HG03565 (cell line): ENCODE measurements at regions not wholly inside any gene's neighbourhood (a gene's known extent, or its start where the extent isn't known, plus 50 kb on each side); places are given as distances from the start of the nearest gene placed in this dataset.

Source experiments
- ATAC-seq: cut with Tn5 transposase; IDR thresholded peaks from one replicate; pipeline ENCODE4 v1.9.1; 2021; ENCODE audit warnings: mild to moderate bottlenecking, moderate library complexity; ENCODE audit not compliant: unreplicated experiment

DNA sequence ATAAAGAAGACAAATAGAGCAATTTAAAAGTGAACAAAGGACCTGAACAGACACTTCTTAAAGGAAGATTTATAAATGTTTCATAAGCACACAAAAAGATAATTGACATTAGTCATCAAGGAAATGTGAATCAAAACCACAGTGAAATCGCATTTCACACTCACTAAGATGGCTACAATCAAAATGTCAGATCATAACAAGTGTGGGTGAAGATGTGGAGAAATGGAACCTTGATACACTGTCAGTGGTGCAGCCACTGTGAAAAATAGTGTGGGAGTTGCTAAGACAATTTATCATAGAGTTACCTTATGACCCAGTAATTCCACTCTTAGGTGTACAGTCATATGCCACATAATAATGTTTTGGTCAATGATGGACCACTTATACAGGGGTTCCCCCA is 54.5 kb upstream of the HTR4 start:
- no peak for ATAC-seq

DNA sequence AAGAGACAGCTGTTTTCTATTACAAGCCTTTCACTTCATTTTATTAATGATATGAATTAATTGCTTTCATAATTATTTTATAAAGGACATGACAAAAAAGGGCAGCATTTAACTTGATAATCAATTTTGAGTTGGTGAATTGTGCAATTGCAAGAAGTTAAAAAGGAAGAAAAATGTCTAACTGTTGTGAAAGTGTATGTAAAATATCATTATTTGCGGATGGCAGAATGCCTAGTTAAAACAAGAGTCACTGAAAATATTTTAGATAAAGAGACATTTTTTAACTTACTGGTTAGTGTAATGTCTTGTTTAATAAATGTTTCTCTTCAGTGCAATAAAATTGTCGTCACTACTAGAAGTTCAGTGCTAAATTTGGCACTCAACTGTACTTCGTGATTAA is 57.6 kb upstream of the HTR4 start:
- ATAC-seq: no peak

DNA sequence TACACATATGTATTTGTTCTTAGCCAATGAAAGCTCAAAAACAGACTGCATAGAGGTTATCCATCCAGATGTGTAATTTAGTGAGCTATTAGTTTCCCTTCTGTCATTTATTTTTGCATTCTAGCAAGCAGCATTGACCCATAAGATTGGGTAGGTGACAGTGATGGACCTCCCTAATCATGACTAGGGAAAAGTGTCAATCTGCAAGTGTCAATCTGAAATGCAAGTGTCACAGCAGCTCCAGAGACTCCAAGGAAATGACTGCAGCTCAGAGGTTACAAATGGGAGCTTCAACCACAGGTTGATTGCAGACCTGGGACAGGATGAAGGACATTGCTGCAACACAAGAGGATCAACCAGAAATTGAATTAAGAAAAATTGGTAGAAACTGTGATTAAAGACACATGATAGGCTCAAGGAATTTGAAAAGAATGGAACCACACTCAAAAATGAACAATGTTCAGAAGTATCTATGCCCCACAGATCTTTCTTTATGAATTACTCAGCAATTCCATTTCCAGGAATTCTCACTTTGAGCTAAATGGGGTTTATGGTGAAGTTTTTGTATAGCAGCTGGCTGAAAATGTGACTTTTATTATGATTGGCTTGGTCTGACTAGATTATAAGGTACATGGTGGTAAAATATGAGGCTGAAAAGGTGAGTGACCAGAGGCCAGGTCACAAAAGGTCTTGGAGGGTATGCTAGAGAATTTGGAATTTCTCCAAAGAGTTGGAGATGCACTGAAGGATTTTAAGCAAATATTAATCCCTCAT is 59.6 kb upstream of the HTR4 start:
- no peak for ATAC-seq

DNA sequence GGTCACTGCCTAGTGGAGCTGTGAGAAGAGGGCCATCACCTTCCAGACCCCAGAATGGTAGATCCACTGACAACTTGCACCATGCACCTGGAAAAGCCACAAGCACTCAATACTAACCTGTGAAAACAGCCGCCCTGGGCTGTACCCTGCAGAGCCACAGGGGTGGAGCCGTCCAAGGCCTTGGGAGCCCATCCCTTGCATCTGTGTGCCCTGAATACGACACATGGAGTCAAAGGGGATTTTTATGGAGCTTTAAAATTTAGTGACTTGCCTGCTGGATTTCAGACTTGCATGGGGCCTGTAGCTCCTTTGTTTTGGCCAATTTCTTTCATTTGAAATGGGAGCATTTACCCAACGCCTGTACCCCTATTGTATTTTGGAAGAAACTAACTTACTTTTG is 62.4 kb upstream of the HTR4 start:
- no peak for ATAC-seq

DNA sequence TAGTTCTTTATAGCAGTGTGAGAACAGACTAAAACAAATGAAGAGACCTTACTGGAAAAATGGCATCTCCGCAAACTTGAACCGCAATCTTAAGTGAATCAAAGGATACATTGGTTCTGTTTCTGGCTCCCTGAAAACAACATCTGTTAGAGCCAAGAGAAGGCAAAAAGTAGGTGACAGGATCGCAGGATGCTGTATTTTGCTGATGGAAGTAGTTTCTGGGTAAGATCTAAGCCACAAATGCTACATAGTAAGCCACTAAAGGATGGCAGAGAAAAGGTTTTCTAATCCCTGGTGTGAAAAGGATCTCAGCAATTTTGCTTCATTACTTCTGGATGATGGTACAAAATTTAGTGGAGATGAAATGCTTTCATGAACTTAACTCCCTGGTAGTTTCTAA is 63.3 kb upstream of the HTR4 start:
- no peak for ATAC-seq

DNA sequence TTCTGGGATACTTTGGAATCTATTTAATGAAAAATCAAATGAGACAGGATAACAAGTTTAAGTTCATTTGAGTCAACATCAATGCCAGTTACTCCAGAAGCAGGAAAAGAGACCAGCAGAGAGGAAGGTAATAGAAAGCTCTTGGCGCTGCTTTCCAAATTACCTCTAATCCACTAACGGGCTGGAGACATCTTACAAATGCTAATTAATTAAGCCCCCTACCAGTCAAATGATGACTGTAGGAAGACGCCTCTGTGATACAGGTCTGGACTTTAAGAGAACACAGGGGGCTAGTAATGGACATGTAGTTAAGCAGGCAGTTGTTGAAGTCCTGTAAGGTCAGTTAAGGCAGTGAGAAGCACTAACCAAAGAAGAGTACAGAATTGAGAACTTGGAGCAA is 65.3 kb upstream of the HTR4 start:
- no peak for ATAC-seq

DNA sequence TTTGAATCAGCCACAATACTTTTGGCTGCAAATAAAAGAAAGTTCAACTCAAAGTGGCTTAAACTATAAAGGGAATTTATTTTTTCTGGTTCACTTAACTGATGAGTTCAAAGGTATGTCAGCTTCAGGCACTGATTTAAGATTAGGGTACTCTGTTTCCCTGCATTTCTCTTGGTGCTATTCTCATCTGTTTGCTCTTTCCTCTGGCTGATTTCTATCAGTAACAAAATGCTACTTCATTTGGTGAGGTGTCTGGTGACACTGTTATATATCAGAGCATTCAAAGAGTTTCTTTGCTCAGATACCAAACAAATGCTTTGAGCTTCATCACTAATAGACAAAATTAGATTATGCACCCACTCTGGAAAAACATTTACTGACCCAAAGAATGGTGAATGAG is 65.9 kb upstream of the HTR4 start:
- ATAC-seq: no peak

DNA sequence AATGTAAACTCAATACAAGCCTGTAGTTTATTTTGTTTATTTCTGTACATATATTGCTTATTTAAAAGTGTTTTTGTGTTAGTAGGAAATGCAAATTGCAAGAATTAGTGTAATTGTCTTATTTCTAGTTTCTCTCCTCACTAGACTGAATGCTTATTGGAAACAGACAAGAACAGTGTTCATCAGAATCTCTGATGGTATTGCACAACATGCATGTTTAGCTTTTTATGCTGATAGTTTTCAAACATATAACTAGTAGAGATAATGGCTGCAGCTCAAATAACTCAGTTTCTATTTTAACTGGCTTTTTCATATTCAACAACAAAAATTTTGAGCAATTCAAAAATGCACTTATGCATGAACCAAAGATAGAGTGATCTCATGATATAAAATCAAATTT is 68.8 kb upstream of the HTR4 start:
- ATAC-seq: no peak

DNA sequence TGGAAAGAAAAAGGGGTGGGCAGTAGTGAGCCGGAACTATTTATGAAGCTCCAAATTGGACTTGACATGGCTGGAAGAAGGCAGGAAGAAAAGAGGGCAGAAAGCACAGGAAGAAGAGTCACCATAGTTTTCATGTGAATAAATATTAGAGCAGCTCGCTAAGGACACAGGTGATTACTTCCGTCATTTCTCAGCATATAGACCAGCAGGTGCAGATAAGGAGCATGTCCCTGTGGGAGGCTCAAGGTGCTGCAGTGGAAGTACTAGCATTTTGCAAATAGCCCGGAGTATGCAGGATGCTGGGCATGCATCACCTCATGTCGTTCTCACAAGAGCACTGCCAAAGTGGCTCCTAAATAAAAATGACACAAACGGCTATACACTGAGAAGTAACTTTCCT is 71.3 kb upstream of the HTR4 start:
- no peak for ATAC-seq

DNA sequence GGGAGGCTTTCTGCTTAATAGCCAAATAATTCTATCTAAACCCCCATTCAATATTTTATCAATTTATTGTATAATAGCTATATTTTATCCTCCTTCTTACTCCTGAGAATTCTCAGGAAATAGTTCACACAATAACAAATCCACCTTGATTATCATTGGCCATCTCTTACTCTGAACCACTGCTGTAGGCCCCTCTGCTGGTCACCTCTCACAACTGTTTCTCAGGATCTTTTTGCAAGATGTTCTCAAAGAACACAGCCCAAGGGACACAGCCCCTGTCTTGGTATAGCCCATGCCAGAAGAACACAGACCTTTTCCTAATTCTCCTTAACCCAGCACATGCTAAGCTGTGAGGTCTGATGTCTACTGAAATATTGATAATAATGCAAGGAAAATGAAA is 74.9 kb upstream of the HTR4 start:
- ATAC-seq: no peak

DNA sequence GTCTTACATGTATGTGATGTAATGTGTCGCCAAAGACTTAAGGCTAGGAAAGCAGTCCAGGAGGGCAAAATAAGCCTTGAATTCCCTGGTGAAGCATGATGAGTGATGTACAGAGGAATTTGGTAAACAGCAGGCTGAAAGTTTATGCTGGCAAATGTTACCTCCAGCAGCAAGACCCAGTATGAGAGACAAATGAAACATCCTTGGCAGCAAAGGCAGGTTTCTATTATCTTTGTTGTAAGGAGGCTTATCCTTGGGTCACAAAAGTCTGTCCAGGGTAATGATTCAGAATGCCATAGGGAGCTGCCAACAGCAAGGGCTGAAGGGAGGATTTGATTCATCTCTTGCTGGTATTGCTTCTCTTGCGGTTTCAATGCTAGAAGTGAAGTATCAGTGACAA is 75.9 kb upstream of the HTR4 start:
- ATAC-seq: no peak

DNA sequence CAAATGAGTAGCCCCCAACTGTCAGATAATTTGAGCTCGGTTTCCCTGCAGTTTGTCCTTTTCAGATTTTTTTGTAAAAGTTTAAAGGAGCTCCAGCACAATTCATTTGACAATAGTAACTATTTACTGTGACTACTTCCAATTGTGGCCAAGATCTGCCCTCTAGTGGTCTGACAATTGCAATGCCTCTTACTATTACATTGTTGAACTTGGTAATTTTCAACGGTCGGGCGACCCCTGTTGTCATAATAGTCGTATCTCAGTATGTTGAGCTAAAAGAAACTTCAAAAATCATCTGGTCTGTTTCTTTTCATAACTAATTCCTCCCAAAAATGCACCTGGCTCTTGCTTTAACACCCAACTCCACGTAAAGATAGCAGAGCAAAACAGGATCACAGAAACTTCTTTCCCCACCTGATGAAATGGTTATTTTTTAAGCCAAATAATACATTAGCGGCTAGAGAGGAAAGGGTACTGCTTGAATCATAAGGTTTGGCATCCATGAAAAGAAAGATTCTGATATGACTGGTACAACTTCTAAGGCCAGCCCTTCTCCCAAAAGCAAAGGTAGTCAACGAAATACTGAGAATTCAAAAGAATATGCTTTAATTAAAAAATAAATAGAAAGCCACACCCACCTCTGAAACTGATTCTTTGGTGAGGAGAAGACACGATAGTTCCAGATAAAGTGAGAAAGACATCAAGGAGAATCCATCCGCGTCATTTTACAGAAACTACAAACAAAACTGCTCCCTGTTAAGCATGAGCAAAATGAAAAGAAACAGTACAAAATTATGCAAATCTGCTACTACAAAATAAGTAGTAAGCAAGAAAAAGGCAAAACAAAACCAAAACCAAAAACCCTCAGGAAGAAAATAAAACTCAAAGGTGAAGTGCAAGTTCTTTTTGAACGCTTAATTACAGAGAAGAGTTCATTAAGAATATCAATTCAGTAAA is 76.9 kb upstream of the HTR4 start:
- peak; percentile 92 for ATAC-seq

DNA sequence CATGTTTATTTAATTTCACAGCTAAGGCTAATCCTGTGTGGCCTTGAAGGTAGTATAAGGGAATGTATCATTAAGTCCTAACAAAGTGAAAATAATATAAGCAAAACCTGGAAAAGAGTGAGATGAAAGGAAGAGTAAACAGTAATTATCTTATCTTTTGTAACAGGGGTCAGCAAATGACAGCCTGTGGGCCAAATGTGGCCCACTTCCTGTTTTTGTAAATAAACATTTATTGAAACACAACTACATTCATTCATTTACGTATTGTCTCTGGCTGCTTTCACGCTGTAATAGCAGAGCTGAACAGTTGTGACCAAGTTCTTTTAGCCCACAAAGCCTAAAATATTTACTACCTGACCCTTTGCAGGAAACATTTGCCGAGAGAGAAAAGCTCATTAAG is 78.4 kb upstream of the HTR4 start:
- no peak for ATAC-seq

DNA sequence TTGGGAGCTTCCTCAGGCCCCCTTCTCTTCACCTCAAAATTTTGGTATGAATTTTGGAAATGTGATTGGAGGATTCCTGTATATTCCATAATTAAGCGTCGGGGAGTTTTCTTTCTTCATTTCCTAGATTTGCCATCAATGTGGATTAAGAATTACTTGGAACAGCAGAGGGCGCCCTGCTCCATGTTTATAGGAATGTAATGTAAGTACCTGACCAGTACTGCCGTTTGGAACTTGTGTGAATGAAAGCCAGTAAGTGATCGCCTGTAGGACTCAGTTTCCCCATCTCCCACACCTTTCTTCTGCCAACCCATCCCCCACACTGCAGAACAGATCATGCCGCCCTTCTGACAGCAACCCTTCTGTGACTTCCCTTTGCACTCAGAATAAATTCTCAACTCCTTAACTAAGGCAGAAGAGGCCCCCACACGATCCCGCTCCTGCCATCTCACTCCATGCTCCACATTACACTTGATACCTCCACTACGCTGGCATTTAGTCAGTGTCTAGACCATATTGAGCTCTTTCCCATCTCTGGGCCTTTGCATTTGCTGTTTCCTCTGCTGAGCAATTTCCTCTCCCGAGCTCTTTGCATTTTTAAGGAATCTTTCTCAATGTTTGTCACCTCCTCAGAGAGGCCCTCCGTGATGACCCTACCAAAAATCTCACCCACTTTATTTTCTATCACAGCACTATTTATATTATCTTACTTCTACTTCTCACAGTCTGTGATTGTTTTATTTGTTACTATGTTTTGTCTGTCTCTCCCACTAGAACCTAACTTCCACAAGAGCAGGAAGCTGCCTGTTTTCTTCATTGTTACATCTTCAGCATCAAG is 79.5 kb upstream of the HTR4 start:
- no peak for ATAC-seq

DNA sequence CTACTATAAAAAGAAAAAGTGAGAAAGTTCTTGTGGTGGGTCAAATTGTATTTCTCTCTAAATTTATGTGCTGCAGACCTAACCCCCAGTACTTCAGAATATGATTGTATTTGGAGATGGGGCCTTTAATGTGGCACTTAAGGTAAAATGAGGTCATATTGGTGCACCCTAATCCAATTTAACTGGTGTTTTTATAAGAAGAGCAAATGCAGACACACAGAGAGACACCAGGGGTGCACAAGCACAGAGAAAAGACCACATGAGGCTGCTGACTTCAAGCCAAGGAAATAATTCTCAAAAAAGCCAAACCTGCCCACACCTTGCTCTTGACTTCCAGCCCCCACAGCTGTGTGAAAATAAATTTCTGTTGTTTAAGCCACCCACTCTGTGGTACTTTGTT is 80.2 kb upstream of the HTR4 start:
- ATAC-seq: no peak

DNA sequence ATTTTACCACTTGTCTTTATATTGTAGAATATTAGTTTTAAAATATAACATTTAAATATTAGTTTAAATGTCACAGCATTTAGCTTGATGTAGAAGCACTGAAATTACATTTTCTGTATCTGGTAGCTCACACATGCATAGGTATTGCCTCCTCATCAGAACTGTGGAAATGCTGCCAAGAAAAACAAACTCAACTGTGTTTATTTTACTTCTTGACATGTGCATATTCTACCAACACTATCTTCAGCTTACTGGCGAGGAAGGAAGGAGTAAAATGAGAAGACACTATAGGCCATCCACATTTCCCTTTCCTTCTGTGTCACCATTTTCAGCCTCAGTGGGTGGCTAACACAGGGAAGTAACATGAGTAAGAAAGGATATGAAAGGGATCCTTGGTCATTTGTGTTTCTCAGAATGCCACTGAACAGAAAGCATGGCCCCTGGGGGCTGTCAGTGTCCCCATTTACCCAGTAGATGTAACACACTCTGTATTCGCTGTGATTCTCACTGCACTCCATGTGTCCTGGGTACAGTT is 81.0 kb upstream of the HTR4 start:
- ATAC-seq: no peak

DNA sequence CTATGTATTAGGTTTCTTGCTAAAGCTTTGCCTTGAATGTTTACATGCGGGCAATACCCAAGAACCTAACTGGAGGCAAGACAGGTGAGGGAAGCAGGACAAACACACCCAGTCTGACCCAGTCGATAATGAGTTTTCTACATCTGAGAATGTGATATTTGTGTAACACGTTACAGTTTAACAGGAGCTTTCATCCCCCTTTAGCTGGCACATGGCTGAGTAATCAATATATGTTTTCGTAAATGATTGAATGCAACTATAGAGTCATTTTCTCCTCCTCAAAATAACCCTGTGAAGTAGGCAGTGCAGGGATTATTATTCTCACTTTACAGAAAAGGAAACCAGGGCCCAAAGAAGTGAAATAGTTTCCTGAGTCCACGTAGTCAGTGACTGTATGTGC is 84.7 kb upstream of the HTR4 start:
- ATAC-seq: no peak

DNA sequence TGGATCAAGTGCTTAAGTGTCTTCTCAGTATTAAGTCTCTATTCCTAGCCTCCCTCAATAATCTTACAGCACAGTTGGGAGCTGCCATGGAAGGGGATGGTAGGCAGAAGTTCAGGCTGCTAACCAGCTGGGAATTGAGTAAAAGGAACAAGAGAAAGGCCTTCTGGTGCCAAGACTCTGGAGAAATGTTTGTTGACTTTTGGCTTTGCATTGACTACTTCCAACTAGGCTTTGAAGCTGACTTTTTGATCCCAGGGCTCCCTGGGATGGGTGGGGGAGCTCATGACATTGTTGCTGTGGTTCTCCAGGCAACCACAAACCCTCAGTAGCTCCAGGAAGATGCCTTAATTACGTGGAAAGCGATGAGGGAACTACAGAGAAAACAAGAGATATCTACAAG is 85.2 kb upstream of the HTR4 start:
- ATAC-seq: no peak

DNA sequence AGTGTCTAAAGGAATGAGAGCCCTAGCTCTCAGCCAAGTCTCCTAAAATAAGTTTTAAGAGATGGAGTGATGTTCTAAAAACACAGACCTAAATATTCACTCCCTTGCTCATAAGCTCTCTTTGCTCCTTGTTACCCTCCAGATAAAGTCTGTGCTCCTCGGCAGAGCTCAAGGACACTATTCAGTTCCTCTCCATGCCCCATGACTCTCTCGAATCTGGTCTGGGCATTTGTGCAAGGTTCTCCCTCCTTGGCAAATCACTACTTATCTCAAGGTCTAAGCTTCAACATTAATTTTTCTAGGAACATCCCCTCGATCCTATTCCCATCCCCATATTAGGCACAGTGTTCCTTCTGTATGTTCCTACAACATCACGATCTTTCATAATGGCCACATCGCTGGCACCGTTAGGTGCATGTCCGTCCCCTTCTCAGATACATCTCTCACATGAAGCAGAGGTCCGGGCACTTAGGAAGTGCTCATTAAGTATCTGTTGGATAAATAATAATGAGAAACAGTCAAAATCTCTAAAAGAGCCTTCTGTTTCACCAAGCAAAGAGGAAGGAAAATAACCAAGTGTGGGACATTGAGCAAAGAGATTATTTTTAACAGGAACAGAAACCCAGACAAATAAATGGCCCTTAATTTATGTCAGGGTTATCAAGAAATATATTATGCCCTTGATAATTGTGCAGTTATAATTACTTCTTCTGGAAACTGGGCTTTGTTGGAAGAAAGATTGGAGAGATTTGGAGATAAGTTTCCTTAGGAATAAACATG is 85.9 kb upstream of the HTR4 start:
- ATAC-seq: no peak

DNA sequence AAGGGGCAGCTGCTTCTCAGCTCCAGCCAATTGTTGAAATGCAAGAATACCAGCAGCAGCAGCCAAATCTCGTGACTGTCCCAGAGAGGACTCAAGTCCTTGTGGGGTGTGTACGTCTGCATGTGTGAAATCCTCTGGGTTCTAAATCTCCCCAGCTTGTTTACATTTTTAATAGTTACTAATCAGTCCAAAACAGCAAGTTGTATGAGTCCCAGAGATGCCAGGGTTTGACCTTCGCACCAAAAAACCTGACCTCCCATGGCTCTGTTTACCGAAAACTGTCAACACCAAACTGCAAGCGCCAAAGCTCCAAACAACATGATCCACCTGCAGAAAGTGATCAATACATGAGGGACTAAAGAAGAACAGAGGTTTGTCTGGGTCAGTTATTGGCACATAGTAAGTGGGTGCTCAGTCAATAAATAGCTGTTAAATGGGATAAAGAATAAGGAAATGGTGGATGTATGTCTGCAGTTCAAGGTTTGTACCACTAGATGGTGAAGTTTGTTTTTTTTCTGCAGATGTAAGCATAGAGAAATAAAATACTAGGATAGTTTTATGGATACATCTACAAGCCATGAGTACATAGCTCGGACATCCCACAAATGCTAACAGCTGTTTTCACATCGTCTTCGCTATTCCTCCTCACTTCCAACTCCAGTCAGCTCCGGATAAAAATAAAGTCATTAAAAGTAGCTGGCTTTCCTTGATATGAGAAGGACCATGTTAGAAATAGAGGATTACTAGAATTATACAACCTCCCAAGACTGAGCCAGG is 85.3 kb upstream of the ADRB2 start:
- ATAC-seq: peak; percentile 60
